D341Med (cell line): ENCODE measurements at regions not wholly inside any gene's neighbourhood (a gene's known extent, or its start where the extent isn't known, plus 50 kb on each side); places are given as distances from the start of the nearest gene placed in this dataset.

Experiments used
- DNase-seq: peaks from one replicate; pipeline ENCODE4 v3.0.0; 2012; ENCODE audit warnings: low spot score

- no peak for DNase-seq
Observed at GRCh38 chr2:136468799-136469369, 296.5 kb upstream of the THSD7B start.

GRCh38 chr2:136452528-136452927, 312.8 kb upstream of the THSD7B start:
- no peak for DNase-seq

GRCh38 chr2:136448986-136449780, 316.2 kb upstream of the THSD7B start:
- no peak for DNase-seq

- no peak for DNase-seq
Observed at GRCh38 chr2:136448432-136448831, 316.9 kb upstream of the THSD7B start.

GRCh38 chr2:136444323-136444722, 321.0 kb upstream of the THSD7B start:
- no peak for DNase-seq

- DNase-seq, result no peak
Observed at GRCh38 chr2:136443661-136444060, 321.7 kb upstream of the THSD7B start.

GRCh38 chr2:136441979-136442714, 323.2 kb upstream of the THSD7B start:
- DNase-seq, result no peak

GRCh38 chr2:136439064-136439676, 321.2 kb upstream of the CXCR4 start:
- DNase-seq, result no peak

- no peak for DNase-seq
Observed at GRCh38 chr2:136437461-136437860, 319.5 kb upstream of the CXCR4 start.

GRCh38 chr2:136436936-136437335, 319.0 kb upstream of the CXCR4 start:
- DNase-seq, result no peak

GRCh38 chr2:136434251-136434715, 316.3 kb upstream of the CXCR4 start:
- DNase-seq, result no peak

- no peak for DNase-seq
Observed at GRCh38 chr2:136433261-136433660, 315.3 kb upstream of the CXCR4 start.

GRCh38 chr2:136424112-136424511, 306.2 kb upstream of the CXCR4 start:
- DNase-seq, result no peak

GRCh38 chr2:136423516-136423996, 305.6 kb upstream of the CXCR4 start:
- DNase-seq, result peak; percentile 90

GRCh38 chr2:136422512-136422911, 304.6 kb upstream of the CXCR4 start:
- no peak for DNase-seq

GRCh38 chr2:136420346-136420745, 302.4 kb upstream of the CXCR4 start:
- no peak for DNase-seq

GRCh38 chr2:136411946-136412345, 294.0 kb upstream of the CXCR4 start:
- no peak for DNase-seq

- no peak for DNase-seq
Observed at GRCh38 chr2:136410673-136411072, 292.7 kb upstream of the CXCR4 start.

- DNase-seq, result no peak
Observed at GRCh38 chr2:136408795-136409194, 290.8 kb upstream of the CXCR4 start.

GRCh38 chr2:136407952-136408318, 290.0 kb upstream of the CXCR4 start:
- DNase-seq, result no peak

GRCh38 chr2:136407117-136407951, 289.4 kb upstream of the CXCR4 start:
- no peak for DNase-seq

GRCh38 chr2:136404925-136405324, 287.0 kb upstream of the CXCR4 start:
- DNase-seq, result no peak
